GM18511 (cell line): ENCODE measurements at regions not wholly inside any gene's neighbourhood (a gene's known extent, or its start where the extent isn't known, plus 50 kb on each side); places are given as distances from the start of the nearest gene placed in this dataset.
"Not testable (repeated sequence)": the region's sequence is repeated elsewhere in the genome, so short reads cannot be mapped to it uniquely, and the experiment has no call there.

ENCODE experiments used
- ATAC-seq: cut with Tn5 transposase; IDR thresholded peaks from one replicate; pipeline ENCODE4 v1.9.1; 2021; ENCODE audit warnings: mild to moderate bottlenecking, moderate library complexity; ENCODE audit not compliant: unreplicated experiment

GRCh38 chr1:208682664-208683013 lies 438.5 kb upstream of the PLXNA2 start:
- no peak for ATAC-seq

- no peak for ATAC-seq
These were observed 439.0 kb upstream of the PLXNA2 start for GRCh38 chr1:208683141-208683540.

- ATAC-seq = no peak
These were observed 440.0 kb upstream of the PLXNA2 start for GRCh38 chr1:208684192-208684591.

- ATAC-seq = no peak
These were observed 442.4 kb upstream of the PLXNA2 start for GRCh38 chr1:208686592-208686991.

DNA sequence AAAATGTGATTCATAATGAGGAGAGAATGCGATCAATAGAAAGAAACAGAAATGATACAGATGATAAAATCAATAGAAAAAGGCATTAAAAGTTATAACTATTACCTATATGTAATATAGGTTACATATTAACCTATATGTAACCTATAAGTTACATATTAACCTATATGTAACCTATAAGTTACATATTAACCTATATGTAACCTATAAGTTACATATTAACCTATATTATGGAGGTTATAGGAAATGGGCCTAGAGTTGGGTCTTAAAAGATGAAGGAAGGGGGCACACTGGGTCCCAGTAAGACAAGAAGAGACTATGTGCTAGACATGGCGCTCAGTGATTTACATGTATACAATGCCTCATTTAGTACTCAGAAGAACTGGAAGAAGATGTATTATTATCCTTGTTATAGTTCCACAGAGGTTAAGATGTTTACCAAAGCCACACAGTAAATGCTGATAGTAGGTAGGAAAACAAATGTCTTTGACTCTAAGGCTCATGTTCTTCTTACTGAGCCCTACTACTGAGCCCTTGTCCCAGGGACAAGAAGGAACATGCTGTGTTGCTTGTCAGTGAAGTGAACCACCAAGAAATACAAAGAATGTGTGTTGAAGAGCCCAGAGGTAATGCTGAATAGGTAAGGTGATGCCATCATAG lies 444.6 kb upstream of the PLXNA2 start:
- no peak for ATAC-seq

DNA sequence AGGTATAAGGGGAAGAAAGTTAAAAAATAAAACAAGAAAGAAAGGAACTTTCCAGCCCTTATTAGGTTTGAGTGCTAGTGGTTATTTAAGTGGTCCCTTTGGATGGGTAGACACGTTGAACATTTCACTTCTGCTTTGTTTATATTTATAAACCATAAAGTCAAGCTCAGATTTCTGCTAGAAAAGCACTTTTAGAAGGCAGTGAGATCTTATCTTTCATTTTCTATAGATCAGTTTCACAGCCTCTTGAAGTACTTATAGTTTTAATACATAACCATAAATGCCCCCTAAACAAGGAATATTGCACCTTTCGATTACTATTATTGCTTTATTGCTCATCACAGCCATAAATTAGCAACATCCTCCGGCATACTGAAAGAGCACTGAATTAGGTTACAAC lies 446.8 kb upstream of the PLXNA2 start:
- no peak for ATAC-seq

DNA sequence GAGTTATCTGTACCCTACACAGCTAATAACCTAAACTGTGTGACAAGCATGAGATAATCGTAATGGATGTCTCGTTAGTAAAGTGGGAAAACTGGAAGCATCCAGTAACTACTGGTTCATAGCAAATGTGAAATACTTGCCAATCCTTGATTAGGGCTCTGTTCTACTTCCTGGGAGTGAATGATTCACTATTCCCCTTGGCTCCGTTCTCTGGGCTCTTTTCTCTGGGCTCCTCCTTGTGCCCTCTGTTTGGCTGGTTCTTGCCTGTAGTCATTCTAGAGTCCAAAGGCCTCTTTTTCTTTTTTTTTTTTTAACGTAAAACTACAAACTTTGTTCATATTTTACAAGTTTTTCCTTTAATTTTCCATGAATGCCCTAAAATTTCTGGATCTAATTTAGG lies 465.8 kb upstream of the PLXNA2 start:
- ATAC-seq = no peak

DNA sequence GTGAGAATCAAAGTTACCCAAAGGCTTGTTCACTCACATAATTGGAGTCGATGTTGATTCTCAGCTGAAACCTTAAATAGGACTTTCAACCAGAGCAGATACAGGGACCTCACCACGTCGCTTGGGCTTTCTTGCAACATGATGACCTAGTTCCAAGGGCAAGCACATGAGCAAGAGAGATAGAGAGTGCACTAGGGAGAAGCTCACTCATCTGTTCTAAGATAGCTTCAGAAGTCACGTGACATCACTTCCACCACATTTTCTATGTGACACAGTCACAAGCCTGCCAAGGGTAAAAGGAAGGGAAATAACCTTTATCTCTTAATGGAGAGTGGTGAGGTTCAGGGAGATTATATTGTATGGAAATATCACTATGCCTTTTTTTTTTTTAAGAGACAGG lies 470.1 kb upstream of the PLXNA2 start:
- no peak for ATAC-seq

DNA sequence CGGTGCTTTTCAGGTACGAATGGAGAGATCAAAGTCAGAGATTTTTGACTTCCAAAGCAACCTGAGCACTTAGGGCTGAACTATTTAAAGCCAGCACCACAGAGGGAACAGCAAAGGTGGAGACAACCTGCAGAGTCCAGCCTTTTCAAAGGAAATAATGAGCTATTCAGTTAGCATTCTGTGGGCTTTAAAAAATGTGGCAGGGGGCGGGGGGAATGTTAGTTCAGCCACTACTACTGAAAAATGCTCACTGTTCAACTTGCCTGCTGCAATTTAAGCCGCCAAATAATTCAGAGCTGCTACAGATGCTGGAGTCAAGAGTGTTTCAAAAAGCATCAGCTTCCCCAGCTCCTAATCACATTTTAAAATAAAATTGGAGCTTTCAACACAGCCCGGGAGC lies 473.3 kb upstream of the PLXNA2 start:
- no peak for ATAC-seq

DNA sequence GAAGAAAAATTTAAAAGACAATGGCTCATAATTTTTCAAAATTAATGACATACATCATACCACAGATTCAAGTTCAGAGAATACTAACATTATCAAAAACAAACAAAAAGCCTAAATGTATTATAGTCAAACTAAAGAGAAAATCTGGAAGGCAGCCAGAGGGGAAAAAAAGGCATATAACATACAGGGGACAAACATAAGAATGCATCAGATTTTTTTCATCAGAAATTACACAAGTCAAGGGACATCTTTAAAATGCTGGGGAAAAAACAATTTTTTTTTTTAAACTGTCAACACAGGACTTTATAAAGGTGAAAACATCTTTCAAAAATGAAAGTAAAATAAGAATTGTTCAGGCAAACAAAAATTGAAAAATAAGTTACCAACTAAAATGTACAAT lies 478.4 kb upstream of the PLXNA2 start:
- ATAC-seq = no peak

DNA sequence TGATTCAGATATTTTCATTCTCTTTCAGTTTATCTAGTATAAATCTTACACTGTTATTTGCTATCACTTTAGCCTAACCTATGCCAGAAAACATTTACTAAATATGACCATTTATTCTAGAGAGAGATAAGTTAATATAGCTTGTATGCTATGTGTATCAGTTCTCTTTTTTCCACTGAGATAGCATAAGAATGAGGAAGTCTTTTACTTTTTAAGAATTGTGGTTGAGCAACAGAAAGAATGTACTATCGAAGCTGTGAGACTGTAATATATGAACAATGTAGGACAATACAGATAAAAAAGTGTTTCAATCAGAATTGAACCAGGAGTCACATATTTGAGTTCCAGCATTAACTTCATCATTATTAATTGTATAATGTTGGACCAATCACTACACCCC lies 479.9 kb upstream of the PLXNA2 start:
- ATAC-seq = no peak

DNA sequence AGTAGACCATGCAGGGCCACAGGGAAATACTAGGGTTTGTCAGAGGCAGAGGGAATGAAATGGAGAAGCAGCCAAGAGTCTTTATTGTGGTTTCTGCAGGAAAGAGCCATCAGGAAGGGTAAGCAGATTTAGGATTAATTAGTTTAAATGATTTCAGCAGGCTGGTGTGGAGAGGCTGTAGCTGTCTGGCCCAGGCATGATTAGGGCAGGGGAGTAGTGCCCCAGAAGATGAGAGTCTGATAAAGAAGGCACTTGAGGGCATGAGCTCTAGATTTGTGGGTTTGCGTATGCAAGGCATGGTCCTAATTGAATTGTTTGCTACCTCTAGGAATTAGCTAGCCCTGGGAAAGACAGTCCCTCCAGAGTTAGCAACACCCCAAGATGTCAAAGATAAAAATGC lies 484.6 kb upstream of the PLXNA2 start:
- no peak for ATAC-seq

DNA sequence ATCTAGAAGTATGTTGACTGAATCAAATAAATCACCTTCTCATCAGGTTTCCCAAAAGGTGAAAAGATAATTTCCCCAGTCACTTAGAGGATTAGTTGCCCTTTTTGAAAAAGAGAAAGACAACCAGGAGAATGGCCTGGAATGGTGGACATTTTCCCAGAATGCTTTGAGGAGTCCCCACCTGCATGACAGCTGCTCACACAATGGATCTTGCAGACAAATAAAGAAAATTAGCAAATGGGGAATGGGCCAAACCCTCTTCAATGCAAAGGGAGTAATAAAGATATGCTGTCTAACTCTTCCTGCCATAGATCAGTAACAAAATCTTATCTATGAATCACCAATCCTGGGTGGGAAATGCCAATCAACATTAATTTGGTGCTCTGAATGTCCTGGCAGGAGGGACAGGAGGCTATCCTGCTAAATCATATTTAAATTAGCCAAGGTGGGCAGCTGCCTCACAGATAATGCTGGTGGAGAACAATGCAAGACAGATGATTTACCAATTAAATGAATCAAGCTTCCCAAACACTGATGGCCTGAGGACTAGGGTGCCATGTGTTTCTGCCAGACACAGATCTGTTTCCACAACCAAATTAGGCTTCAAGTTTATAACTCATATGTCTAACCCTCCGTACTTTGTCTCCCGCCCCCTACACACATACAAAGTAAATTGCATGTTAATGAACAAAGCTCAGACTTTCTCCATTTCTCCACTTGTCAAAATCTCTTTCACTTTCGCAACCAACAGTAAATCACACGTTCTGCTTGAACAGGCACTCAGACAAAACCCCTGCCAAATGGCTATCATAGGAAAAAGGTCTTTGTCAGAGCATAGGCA lies 488.0 kb upstream of the PLXNA2 start:
- ATAC-seq = peak; percentile 98

DNA sequence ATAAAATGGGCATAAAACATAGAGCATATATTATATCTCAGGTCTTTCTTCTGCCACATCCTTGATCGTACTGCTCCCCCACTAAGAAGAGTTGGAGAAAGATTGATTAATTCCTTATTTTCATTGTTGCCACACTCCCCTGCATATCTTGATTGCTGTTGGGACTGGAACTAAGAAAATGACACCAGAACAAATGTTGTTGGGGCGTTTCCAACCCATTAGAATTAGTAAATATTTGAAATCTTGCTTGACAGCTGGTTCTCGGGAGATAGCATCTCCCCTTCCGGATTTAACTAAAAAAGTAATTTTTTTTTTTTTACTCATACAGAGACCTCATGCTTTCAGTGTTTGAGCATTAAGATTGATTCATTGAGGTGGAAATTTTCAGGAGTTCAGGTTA lies 493.0 kb upstream of the PLXNA2 start:
- no peak for ATAC-seq

- peak; percentile 71 for ATAC-seq
These were observed 493.7 kb upstream of the PLXNA2 start for GRCh38 chr1:208737922-208738321.

DNA sequence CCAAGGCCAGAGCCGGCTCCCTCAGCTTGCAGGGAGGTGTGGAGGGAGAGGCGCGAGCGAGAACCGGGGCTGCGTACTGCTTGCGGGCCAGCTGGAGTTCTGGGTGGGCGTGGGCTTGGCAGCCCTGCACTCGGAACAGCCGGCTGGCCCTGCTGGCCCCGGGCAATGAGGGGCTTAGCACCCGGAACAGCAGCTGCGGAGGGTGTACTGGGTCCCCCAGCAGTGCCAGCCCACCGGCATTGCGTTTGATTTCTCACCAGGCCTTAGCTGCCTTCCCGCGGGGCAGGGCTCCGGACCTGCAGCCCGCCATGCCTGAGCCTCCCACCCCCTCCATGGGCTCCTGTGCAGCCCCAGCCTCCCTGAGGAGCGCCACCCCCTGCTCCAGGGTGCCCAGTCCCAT lies 495.5 kb upstream of the PLXNA2 start:
- not testable (repeated sequence) for ATAC-seq

- ATAC-seq = no peak
These were observed 497.1 kb upstream of the PLXNA2 start for GRCh38 chr1:208741296-208741695.

GRCh38 chr1:208743361-208743760 lies 499.2 kb upstream of the PLXNA2 start:
- ATAC-seq = no peak

- no peak for ATAC-seq
These were observed 503.8 kb upstream of the PLXNA2 start for GRCh38 chr1:208747979-208748378.

DNA sequence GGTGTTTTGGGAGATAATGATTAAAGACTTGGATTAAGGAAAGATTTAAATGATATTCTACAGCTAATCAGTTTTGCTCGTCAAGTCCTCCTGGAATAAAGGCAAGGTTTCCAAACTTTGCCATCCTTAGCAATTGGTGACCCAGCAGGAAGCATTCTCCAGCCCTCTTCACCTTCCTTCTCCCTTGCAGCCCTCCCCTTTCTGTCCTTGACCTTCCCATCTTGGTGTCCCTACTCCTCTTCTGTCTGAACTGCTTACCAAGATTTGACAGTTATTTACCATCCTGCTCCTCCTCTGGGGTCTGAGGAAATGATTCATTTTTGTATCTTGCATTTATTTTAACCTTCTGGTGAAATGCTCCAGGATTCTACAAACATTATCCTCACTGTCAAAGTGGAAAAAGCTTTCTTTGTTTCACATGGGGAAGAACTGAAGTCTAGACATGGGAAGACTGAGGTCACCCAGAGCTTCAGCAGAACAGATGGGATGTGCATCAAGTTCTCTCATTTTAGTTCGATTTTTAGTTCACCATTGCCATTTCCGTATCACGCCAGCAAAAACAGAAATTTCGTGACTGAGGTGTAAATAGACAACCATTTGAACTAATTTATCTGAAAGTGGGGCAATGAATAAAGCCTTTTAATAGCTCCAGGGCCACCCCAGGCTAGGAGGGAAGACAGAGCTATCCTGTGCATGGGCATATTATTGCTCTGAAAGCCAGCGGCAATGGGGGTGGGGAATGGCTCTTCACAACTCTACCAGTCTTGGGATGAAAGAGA lies 504.4 kb upstream of the PLXNA2 start:
- no peak for ATAC-seq

DNA sequence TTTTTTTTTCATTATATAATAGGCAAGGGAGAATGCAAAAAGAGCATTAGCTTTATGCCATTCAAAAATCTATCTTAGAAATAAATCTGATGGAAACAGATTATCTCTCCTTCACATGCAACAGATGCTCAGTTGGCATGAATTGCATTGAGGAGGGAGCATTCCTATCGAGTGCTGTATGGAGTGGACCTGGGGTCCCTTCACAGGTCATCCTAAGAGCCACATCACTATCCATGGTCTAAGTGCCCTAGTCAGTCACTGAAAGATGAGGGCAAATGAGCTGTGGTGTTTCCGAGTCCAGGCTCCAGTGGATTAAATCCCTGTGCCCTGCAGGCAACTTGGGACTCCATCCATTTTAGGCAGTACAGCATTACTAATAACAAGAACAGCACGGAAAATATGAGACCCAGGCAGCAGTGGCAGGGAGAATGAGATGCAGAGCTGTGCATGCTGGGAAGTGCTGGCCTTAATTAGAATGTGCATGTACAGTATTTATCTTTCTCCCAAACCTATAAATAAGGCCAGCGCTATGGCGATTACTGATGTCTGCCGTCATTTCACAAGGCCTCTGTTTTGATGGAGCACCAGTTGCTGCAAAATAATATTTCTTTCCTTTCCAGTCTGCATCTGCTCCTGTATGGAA lies 512.3 kb upstream of the PLXNA2 start:
- no peak for ATAC-seq
